H1 (cell line): ENCODE measurements at regions not wholly inside any gene's neighbourhood (a gene's known extent, or its start where the extent isn't known, plus 50 kb on each side); places are given as distances from the start of the nearest gene placed in this dataset.

Experiments used
- ATF2 ChIP-seq: IDR thresholded peaks from 2 replicates; pipeline ENCODE4 v1.6.1; 2012; ENCODE audit warnings: low read length, inconsistent platforms
- CHD1 ChIP-seq: IDR thresholded peaks from 2 replicates; pipeline ENCODE4 v1.6.1; 2012; ENCODE audit warnings: low read depth, low read length, improper control_type of control experiment
- EZH2 ChIP-seq: fragments of 200-600 bp; sonication (generic); IDR thresholded peaks from 2 replicates; pipeline ENCODE4 v1.7.1; 2012; ENCODE audit warnings: low read depth, mild to moderate bottlenecking, moderate library complexity, low read length, inconsistent platforms; ENCODE audit not compliant: severe bottlenecking
- SRF ChIP-seq: IDR thresholded peaks from 2 replicates; pipeline ENCODE4 v1.6.1; 2011; ENCODE audit warnings: mild to moderate bottlenecking, low read depth, low read length, moderate library complexity

DNA sequence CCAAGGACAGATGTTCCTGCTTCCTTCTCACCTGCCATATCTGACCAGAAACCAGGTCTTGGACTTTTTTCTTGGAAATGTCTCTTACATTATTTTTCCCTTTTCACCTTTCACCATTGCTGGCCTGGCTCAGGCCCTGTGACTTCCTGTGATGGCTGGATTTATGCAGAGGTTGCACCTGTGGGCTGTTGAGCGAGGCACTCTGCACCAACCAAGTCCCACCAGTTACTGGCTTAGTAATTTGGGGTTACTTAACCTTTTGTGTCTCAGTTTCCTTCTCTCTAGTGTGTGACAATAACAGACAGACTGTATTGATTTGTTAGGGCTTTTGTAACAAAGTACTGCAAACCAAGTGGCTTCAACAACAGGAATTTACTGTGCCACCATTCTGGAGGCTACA is 110.0 kb downstream of the INSIG2 start (continued):
- TF ChIP-seq SRF (no peak), EZH2 (no peak), CHD1 (no peak), ATF2 (no peak)
